HEK293 (cell line): ENCODE measurements at regions not wholly inside any gene's neighbourhood (a gene's known extent, or its start where the extent isn't known, plus 50 kb on each side); places are given as distances from the start of the nearest gene placed in this dataset.
A peak's percentile ranks its signal among the peaks of the same experiment; 100 is the strongest.

Experiments used
- CTCF ChIA-PET: fragments of 350-600 bp; formaldehyde crosslinking; extraction: SDS; loops from one replicate; lab custom pipeline; 2021; ENCODE audit warnings: antibody characterized with exemption; lab: Yijun Ruan, JAX
- POLR2A ChIA-PET: fragments of 300-600 bp; formaldehyde crosslinking; extraction: SDS; loops from one replicate; lab custom pipeline; 2020; ENCODE audit warnings: antibody characterized with exemption, inconsistent platforms; lab: Yijun Ruan, JAX
- H3K27ac ChIP-seq: fragments of 200-500 bp; sonication (Bioruptor generic); 2 replicates; pipeline ENCODE4 v1.5.1; 2014; ENCODE audit warnings: low read depth, low read length, control low read depth, inconsistent platforms; ENCODE audit errors: extremely low read depth
- H3K36me3 ChIP-seq, 2 experiments: fragments of 200-500 bp in 1 of 2; sonication (Bioruptor generic) in 1 of 2; 1 replicate in 1 of 2; 2 replicates in 1 of 2; pipeline ENCODE4 v1.5.1; 2014 to 2017; ENCODE audit warnings: inconsistent platforms in 2 of 2, low read length in 2 of 2; ENCODE audit not compliant: control insufficient read depth in 2 of 2, insufficient read depth in 1 of 2
- H3K4me1 ChIP-seq: fragments of 200-500 bp; sonication (Bioruptor generic); 2 replicates; pipeline ENCODE4 v1.5.1; 2014; ENCODE audit warnings: mild to moderate bottlenecking, low read length, inconsistent platforms; ENCODE audit not compliant: control insufficient read depth, insufficient read depth
- H3K4me3 ChIP-seq: 2 replicates; pipeline ENCODE4 v1.5.1; 2011; ENCODE audit warnings: low read depth, mild to moderate bottlenecking, control low read depth, low read length, moderate library complexity
- H3K9me3 ChIP-seq: fragments of 200-500 bp; sonication (Bioruptor generic); 2 replicates; pipeline ENCODE4 v1.5.1; 2014; ENCODE audit warnings: low read depth, low read length, inconsistent platforms; ENCODE audit not compliant: control insufficient read depth, insufficient read depth
- GLIS1 ChIP-seq: fragments of 450-650 bp; formaldehyde crosslinking; IDR thresholded peaks from 2 replicates; pipeline ENCODE4 v1.5.1; 2016; ENCODE audit warnings: missing biosample characterization, missing genetic modification characterization
- GLIS2 ChIP-seq: fragments of 450-650 bp; formaldehyde crosslinking; IDR thresholded peaks from 2 replicates; pipeline ENCODE4 v1.5.1; 2016; ENCODE audit warnings: missing biosample characterization, missing genetic modification characterization
- SALL2 ChIP-seq: fragments of 450-650 bp; formaldehyde crosslinking; IDR thresholded peaks from 2 replicates; pipeline ENCODE4 v1.5.0; 2017; ENCODE audit warnings: missing biosample characterization, mild to moderate bottlenecking, missing genetic modification characterization, borderline replicate concordance
- ZBTB8A ChIP-seq: fragments of 450-650 bp; formaldehyde crosslinking; IDR thresholded peaks from 2 replicates; pipeline ENCODE4 v1.5.1; 2016; ENCODE audit warnings: missing biosample characterization, missing genetic modification characterization
- ZNF18 ChIP-seq: fragments of 450-650 bp; formaldehyde crosslinking; IDR thresholded peaks from 2 replicates; pipeline ENCODE4 v1.5.1; 2016; ENCODE audit warnings: missing biosample characterization, missing genetic modification characterization
- ZNF223 ChIP-seq: fragments of 450-650 bp; formaldehyde crosslinking; IDR thresholded peaks from 2 replicates; pipeline ENCODE4 v1.5.1; 2016; ENCODE audit warnings: missing biosample characterization, missing genetic modification characterization
- ZNF239 ChIP-seq: fragments of 450-650 bp; formaldehyde crosslinking; IDR thresholded peaks from 2 replicates; pipeline ENCODE4 v1.5.1; 2016; ENCODE audit warnings: missing biosample characterization, missing genetic modification characterization
- ZNF24 ChIP-seq: fragments of 450-650 bp; formaldehyde crosslinking; IDR thresholded peaks from 2 replicates; pipeline ENCODE4 v1.5.1; 2016; ENCODE audit warnings: missing biosample characterization, missing genetic modification characterization
- ZNF335 ChIP-seq: fragments of 450-650 bp; formaldehyde crosslinking; conservative IDR thresholded peaks from 2 replicates; pipeline ENCODE4 v1.5.1; 2016; ENCODE audit warnings: missing biosample characterization, missing genetic modification characterization
- ZNF404 ChIP-seq: fragments of 450-650 bp; formaldehyde crosslinking; IDR thresholded peaks from 2 replicates; pipeline ENCODE4 v1.5.1; 2017; ENCODE audit warnings: missing biosample characterization, missing genetic modification characterization
- ZNF416 ChIP-seq: fragments of 450-650 bp; formaldehyde crosslinking; IDR thresholded peaks from 2 replicates; pipeline ENCODE4 v1.5.1; 2016; ENCODE audit warnings: missing biosample characterization, missing genetic modification characterization
- ZNF555 ChIP-seq: fragments of 450-650 bp; formaldehyde crosslinking; conservative IDR thresholded peaks from 2 replicates; pipeline ENCODE4 v1.5.1; 2017; ENCODE audit warnings: missing biosample characterization, mild to moderate bottlenecking, missing genetic modification characterization, inconsistent platforms
- ZNF621 ChIP-seq: fragments of 450-650 bp; formaldehyde crosslinking; IDR thresholded peaks from 2 replicates; pipeline ENCODE4 v1.5.1; 2017; ENCODE audit warnings: missing biosample characterization, missing genetic modification characterization
- ZNF654 ChIP-seq: fragments of 450-650 bp; formaldehyde crosslinking; IDR thresholded peaks from 2 replicates; pipeline ENCODE4 v1.5.1; 2016; ENCODE audit warnings: low read depth, missing biosample characterization, missing genetic modification characterization
- ZNF658 ChIP-seq: fragments of 450-650 bp; formaldehyde crosslinking; IDR thresholded peaks from 2 replicates; pipeline ENCODE4; 2016; ENCODE audit warnings: missing biosample characterization, missing genetic modification characterization
- ZNF660 ChIP-seq: fragments of 450-650 bp; IDR thresholded peaks from 2 replicates; pipeline ENCODE4 v1.5.1; 2018; ENCODE audit warnings: missing biosample characterization, mild to moderate bottlenecking, missing genetic modification characterization
- ZSCAN30 ChIP-seq: fragments of 450-650 bp; IDR thresholded peaks from 2 replicates; pipeline ENCODE4 v1.5.1; 2018; ENCODE audit warnings: missing biosample characterization, mild to moderate bottlenecking, missing genetic modification characterization, moderate library complexity
- ZSCAN5A ChIP-seq: fragments of 450-650 bp; formaldehyde crosslinking; IDR thresholded peaks from 2 replicates; pipeline ENCODE4 v1.5.1; 2016; ENCODE audit warnings: missing biosample characterization, missing genetic modification characterization
- TF ChIP-seq, protein P1 (sequence below): fragments of 450-650 bp; formaldehyde crosslinking; IDR thresholded peaks from 2 replicates; pipeline ENCODE4 v1.5.0; 2017; ENCODE audit warnings: missing biosample characterization, missing genetic modification characterization, borderline replicate concordance
- TF ChIP-seq, protein P2 (sequence below): fragments of 450-650 bp; formaldehyde crosslinking; IDR thresholded peaks from 2 replicates; pipeline ENCODE4 v1.5.1; 2016; ENCODE audit warnings: missing biosample characterization, missing genetic modification characterization
- TF ChIP-seq, protein P3 (sequence below): fragments of 450-650 bp; formaldehyde crosslinking; conservative IDR thresholded peaks from 2 replicates; pipeline ENCODE4 v1.5.1; 2016; ENCODE audit warnings: low read depth, missing biosample characterization, missing genetic modification characterization

- H3K36me3 ChIP-seq: no peaks in the 10 kb centered on the region
- H3K9me3 ChIP-seq: no peaks in the 10 kb centered on the region
- H3K4me3 ChIP-seq: no peak overlapping the region
- H3K27ac ChIP-seq: no peak overlapping the region
- ChIA-PET CTCF (interaction anchor here (0.5 to 4.9 kb wide), 16 partner anchors 8 to 718 kb away, joined by 3 to 27 read pairs (median 4); partner anchors contain the start of gene BARX2), POLR2A (interaction anchor here (1.2 kb wide), 1 partner anchor 319 kb away, joined by 3 read pairs; the partner anchor contains the start of gene BARX2)
- no peaks in the 10 kb centered on the region for H3K4me1 ChIP-seq
- TF ChIP-seq ZNF18 (no peak), ZNF239 (tag by site-specific recombination) (no peak), ZNF654 (no peak), ZNF658 (tag by site-specific recombination) (no peak), ZBTB8A (tag by site-specific recombination) (no peak), ZNF404 (tag by site-specific recombination) (no peak), ZNF24 (tag by site-specific recombination) (no peak), ZNF660 (tag by site-specific recombination) (no peak)
- TF ChIP-seq, protein P1, sequence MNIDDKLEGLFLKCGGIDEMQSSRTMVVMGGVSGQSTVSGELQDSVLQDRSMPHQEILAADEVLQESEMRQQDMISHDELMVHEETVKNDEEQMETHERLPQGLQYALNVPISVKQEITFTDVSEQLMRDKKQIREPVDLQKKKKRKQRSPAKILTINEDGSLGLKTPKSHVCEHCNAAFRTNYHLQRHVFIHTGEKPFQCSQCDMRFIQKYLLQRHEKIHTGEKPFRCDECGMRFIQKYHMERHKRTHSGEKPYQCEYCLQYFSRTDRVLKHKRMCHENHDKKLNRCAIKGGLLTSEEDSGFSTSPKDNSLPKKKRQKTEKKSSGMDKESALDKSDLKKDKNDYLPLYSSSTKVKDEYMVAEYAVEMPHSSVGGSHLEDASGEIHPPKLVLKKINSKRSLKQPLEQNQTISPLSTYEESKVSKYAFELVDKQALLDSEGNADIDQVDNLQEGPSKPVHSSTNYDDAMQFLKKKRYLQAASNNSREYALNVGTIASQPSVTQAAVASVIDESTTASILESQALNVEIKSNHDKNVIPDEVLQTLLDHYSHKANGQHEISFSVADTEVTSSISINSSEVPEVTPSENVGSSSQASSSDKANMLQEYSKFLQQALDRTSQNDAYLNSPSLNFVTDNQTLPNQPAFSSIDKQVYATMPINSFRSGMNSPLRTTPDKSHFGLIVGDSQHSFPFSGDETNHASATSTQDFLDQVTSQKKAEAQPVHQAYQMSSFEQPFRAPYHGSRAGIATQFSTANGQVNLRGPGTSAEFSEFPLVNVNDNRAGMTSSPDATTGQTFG: no peak
These were observed 120.7 kb upstream of the TMEM45B start for GRCh38 chr11:129694966-129695365.

GRCh38 chr11:129695571-129696308 lies 119.9 kb upstream of the TMEM45B start:
- ChIA-PET POLR2A (interaction anchor here (1.2 kb wide), 1 partner anchor 320 kb away, joined by 3 read pairs; the partner anchor contains the start of gene BARX2), CTCF (interaction anchor here (0.5 to 4.9 kb wide), 17 partner anchors 9 to 1258 kb away, joined by 3 to 27 read pairs (median 5); partner anchors contain the start of gene BARX2)
- Histone ChIP-seq H3K36me3 (no peaks in the 10 kb centered on the region), H3K27ac (no peak overlapping the region), H3K4me1 (no peaks in the 10 kb centered on the region), H3K4me3 (no peak overlapping the region), H3K9me3 (no peaks in the 10 kb centered on the region)
- no peak for TF ChIP-seq ZNF416 (tag by site-specific recombination)
- no peak for TF ChIP-seq ZNF555 (tag by site-specific recombination)
- no peak for TF ChIP-seq ZSCAN5A (tag by site-specific recombination)
- TF ChIP-seq SALL2 (tag by site-specific recombination): no peak
- TF ChIP-seq ZNF621 (tag by site-specific recombination): no peak
- TF ChIP-seq GLIS1 (tag by site-specific recombination): 0 out of 2 replicates have a peak, but pooled peaks have one; percentile 32
- 0 out of 2 replicates have a peak, but pooled peaks have one; percentile 23 for TF ChIP-seq ZSCAN30 (tag by site-specific recombination)
- TF ChIP-seq, protein P2, sequence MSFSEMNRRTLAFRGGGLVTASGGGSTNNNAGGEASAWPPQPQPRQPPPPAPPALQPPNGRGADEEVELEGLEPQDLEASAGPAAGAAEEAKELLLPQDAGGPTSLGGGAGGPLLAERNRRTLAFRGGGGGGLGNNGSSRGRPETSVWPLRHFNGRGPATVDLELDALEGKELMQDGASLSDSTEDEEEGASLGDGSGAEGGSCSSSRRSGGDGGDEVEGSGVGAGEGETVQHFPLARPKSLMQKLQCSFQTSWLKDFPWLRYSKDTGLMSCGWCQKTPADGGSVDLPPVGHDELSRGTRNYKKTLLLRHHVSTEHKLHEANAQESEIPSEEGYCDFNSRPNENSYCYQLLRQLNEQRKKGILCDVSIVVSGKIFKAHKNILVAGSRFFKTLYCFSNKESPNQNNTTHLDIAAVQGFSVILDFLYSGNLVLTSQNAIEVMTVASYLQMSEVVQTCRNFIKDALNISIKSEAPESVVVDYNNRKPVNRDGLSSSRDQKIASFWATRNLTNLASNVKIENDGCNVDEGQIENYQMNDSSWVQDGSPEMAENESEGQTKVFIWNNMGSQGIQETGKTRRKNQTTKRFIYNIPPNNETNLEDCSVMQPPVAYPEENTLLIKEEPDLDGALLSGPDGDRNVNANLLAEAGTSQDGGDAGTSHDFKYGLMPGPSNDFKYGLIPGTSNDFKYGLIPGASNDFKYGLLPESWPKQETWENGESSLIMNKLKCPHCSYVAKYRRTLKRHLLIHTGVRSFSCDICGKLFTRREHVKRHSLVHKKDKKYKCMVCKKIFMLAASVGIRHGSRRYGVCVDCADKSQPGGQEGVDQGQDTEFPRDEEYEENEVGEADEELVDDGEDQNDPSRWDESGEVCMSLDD (tag by site-specific recombination): no peak
- peak; percentile 43; the same call in 1 of the 2 replicates for TF ChIP-seq ZNF335 (tag by site-specific recombination)
- TF ChIP-seq, protein P3, sequence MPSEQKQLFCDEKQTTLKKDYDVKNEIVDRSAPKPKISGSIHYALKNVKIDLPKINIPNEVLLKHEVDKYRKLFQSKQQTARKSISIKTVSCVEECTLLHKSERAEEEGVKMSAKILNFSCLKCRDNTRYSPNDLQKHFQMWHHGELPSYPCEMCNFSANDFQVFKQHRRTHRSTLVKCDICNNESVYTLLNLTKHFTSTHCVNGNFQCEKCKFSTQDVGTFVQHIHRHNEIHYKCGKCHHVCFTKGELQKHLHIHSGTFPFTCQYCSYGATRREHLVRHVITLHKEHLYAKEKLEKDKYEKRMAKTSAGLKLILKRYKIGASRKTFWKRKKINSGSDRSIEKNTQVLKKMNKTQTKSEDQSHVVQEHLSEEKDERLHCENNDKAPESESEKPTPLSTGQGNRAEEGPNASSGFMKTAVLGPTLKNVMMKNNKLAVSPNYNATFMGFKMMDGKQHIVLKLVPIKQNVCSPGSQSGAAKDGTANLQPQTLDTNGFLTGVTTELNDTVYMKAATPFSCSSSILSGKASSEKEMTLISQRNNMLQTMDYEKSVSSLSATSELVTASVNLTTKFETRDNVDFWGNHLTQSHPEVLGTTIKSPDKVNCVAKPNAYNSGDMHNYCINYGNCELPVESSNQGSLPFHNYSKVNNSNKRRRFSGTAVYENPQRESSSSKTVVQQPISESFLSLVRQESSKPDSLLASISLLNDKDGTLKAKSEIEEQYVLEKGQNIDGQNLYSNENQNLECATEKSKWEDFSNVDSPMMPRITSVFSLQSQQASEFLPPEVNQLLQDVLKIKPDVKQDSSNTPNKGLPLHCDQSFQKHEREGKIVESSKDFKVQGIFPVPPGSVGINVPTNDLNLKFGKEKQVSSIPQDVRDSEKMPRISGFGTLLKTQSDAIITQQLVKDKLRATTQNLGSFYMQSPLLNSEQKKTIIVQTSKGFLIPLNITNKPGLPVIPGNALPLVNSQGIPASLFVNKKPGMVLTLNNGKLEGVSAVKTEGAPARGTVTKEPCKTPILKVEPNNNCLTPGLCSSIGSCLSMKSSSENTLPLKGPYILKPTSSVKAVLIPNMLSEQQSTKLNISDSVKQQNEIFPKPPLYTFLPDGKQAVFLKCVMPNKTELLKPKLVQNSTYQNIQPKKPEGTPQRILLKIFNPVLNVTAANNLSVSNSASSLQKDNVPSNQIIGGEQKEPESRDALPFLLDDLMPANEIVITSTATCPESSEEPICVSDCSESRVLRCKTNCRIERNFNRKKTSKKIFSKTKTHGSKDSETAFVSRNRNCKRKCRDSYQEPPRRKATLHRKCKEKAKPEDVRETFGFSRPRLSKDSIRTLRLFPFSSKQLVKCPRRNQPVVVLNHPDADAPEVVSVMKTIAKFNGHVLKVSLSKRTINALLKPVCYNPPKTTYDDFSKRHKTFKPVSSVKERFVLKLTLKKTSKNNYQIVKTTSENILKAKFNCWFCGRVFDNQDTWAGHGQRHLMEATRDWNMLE (tag by site-specific recombination): no peak
- TF ChIP-seq GLIS2 (tag by site-specific recombination): peak; percentile 39; the same call in 1 of the 2 replicates
- no peak for TF ChIP-seq ZNF223 (tag by site-specific recombination)
